ENCODE measurements at regions not wholly inside any gene's neighbourhood (a gene's known extent, or its start where the extent isn't known, plus 50 kb on each side); places are given as distances from the start of the nearest gene placed in this dataset.

DNA sequence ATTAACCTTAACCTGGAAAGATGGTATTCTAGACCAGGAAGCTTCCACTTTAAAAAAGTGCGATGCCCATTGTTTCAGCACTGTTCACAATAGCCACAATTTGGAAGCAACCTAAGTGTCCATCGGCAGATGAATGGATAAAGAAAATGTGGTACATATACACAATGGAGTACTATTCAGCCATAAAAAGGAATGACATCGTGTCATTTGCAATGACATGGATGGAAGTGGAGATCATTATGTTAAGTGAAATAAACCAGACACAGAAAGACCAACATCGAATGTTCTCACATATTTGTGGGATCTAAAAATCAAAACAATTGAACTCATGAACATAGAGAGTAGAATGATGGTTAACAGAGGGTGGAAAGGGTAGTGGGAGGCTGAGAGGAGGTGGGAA lies 94.2 kb downstream of the NR2F2 start:
- Histone ChIP-seq H3K27ac (no peak overlapping the region), H3K79me2 (ENCODE audit: insufficient read depth, low read depth) (no peaks in the 10 kb centered on the region), H2AFZ (ENCODE audit: low read depth) (no peak overlapping the region), H3K4me1 (ENCODE audit: low read depth, poor library complexity, severe bottlenecking) (peaks cover 29% of the 10 kb centered on the region), H3K4me3 (IDR thresholded peaks at IDR 0.05; ENCODE audit: insufficient read depth, low read depth, low read length) (no peak overlapping the region), H4K20me1 (ENCODE audit: insufficient read depth) (no peaks in the 10 kb centered on the region), H3K4me2 (no peak overlapping the region), H3K36me3 (ENCODE audit: insufficient read depth) (no peaks in the 10 kb centered on the region), H3K27me3 (ENCODE audit: insufficient read depth, low read depth) (no peaks in the 10 kb centered on the region), H3K9ac (no peak overlapping the region)
- TF ChIP-seq, protein P1, sequence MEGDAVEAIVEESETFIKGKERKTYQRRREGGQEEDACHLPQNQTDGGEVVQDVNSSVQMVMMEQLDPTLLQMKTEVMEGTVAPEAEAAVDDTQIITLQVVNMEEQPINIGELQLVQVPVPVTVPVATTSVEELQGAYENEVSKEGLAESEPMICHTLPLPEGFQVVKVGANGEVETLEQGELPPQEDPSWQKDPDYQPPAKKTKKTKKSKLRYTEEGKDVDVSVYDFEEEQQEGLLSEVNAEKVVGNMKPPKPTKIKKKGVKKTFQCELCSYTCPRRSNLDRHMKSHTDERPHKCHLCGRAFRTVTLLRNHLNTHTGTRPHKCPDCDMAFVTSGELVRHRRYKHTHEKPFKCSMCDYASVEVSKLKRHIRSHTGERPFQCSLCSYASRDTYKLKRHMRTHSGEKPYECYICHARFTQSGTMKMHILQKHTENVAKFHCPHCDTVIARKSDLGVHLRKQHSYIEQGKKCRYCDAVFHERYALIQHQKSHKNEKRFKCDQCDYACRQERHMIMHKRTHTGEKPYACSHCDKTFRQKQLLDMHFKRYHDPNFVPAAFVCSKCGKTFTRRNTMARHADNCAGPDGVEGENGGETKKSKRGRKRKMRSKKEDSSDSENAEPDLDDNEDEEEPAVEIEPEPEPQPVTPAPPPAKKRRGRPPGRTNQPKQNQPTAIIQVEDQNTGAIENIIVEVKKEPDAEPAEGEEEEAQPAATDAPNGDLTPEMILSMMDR (conservative IDR thresholded peaks at IDR 0.05; ENCODE audit: low read depth, low read length), result no peak

DNA sequence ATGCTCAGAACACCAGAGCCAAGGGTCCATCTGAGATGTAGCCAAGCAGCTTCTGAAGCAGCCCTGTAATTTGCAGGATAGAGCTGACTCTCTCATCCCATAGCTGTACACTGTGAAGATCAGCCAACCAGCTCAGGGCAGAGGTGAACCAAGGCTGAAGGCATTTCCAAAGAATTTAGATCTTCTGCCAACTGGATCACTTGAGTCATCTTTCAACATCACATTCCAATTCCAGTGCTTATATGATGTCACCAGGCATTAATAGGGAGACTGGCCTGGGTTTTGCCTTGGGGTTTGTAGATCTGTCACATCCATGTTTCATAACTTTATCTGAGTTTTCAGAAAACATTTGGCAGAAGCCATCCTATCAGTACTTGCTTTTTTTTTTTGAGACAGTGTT lies 98.2 kb downstream of the NR2F2 start:
- no peak overlapping the region for H3K9ac ChIP-seq
- no peaks in the 10 kb centered on the region for H3K79me2 ChIP-seq (ENCODE audit: insufficient read depth, low read depth)
- TF ChIP-seq, protein P1 (conservative IDR thresholded peaks at IDR 0.05; ENCODE audit: low read depth, low read length), result no peak

DNA sequence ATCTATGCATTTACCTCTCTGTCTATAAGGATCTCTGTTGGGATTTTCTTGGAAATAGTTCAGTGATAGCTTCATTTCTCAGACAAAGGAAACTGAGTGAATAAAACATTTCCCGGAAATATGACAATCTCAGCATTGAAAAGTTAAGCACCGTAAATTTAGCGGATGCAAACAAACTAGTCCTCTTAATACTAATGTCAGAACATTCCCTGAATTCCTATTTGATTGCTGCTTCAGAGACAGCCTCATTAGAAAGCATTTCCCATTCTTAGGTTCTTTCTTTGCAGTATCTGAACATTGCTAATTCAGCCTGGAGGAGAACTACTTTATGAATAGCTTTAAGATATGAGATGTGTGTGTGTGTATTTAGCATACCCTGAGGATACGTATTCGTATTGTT lies 101.3 kb downstream of the NR2F2 start:
- TF ChIP-seq, protein P1 (conservative IDR thresholded peaks at IDR 0.05; ENCODE audit: low read depth, low read length), result no peak
- Histone ChIP-seq H2AFZ (ENCODE audit: low read depth) (no peak overlapping the region), H3K9ac (no peak overlapping the region), H3K36me3 (ENCODE audit: insufficient read depth) (no peaks in the 10 kb centered on the region), H3K79me2 (ENCODE audit: insufficient read depth, low read depth) (no peaks in the 10 kb centered on the region), H3K4me3 (IDR thresholded peaks at IDR 0.05; ENCODE audit: insufficient read depth, low read depth, low read length) (no peak overlapping the region), H3K27ac (no peak overlapping the region), H3K4me1 (ENCODE audit: low read depth, poor library complexity, severe bottlenecking) (no peaks in the 10 kb centered on the region), H3K27me3 (ENCODE audit: insufficient read depth, low read depth) (no peaks in the 10 kb centered on the region), H3K4me2 (no peak overlapping the region), H4K20me1 (ENCODE audit: insufficient read depth) (no peaks in the 10 kb centered on the region)

More for the DNA sequence above, 98.2 kb downstream of the NR2F2 start:
- Histone ChIP-seq H2AFZ (ENCODE audit: low read depth) (no peak overlapping the region), H3K4me1 (ENCODE audit: low read depth, poor library complexity, severe bottlenecking) (no peaks in the 10 kb centered on the region), H3K27ac (no peak overlapping the region), H3K4me2 (no peak overlapping the region), H3K36me3 (ENCODE audit: insufficient read depth) (no peaks in the 10 kb centered on the region), H4K20me1 (ENCODE audit: insufficient read depth) (no peaks in the 10 kb centered on the region), H3K4me3 (IDR thresholded peaks at IDR 0.05; ENCODE audit: insufficient read depth, low read depth, low read length) (no peak overlapping the region), H3K27me3 (ENCODE audit: insufficient read depth, low read depth) (no peaks in the 10 kb centered on the region)

DNA sequence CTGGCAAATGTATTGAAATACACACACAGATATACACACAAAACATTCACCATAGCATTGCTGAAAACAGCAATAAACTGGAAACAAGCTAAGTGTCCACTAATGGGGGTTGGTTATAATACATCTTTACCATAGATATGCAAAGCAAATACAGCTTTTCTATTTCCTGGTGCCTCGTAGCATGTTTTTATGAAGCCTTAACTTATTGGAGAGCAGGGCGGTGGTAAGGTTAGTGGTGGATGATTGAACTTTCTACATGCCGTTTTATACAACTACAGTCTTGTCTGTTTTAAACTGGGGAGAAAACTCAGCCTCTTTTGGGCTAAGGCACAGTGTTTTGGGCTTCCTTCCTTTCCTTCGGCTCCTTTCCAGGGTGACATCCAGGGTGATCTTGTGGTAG lies 104.5 kb downstream of the NR2F2 start:
- Histone ChIP-seq H3K27me3 (ENCODE audit: insufficient read depth, low read depth) (no peaks in the 10 kb centered on the region), H3K4me2 (no peak overlapping the region), H3K79me2 (ENCODE audit: insufficient read depth, low read depth) (no peaks in the 10 kb centered on the region), H2AFZ (ENCODE audit: low read depth) (no peak overlapping the region), H4K20me1 (ENCODE audit: insufficient read depth) (no peaks in the 10 kb centered on the region), H3K9ac (no peak overlapping the region), H3K4me1 (ENCODE audit: low read depth, poor library complexity, severe bottlenecking) (no peaks in the 10 kb centered on the region), H3K36me3 (ENCODE audit: insufficient read depth) (no peaks in the 10 kb centered on the region), H3K27ac (no peak overlapping the region), H3K4me3 (IDR thresholded peaks at IDR 0.05; ENCODE audit: insufficient read depth, low read depth, low read length) (no peak overlapping the region)
- TF ChIP-seq, protein P1 (conservative IDR thresholded peaks at IDR 0.05; ENCODE audit: low read depth, low read length), result no peak

All from KMS-11 (cell line).